GM18868 (cell line): ENCODE measurements at regions not wholly inside any gene's neighbourhood (a gene's known extent, or its start where the extent isn't known, plus 50 kb on each side); places are given as distances from the start of the nearest gene placed in this dataset.
"Not testable (repeated sequence)": the region's sequence is repeated elsewhere in the genome, so short reads cannot be mapped to it uniquely, and the experiment has no call there.

Source experiments
- ATAC-seq: cut with Tn5 transposase; IDR thresholded peaks from one replicate; pipeline ENCODE4 v1.9.1; 2021; ENCODE audit warnings: mild to moderate bottlenecking, moderate library complexity; ENCODE audit not compliant: unreplicated experiment

GRCh38 chr16:5758281-5758680 is 660.7 kb upstream of the EEF2KMT start:
- no peak for ATAC-seq

- no peak for ATAC-seq
Observed at GRCh38 chr16:5756969-5757368, 659.4 kb upstream of the EEF2KMT start.

GRCh38 chr16:5753381-5753780 is 655.8 kb upstream of the EEF2KMT start:
- ATAC-seq, result no peak

- ATAC-seq, result no peak
Observed at GRCh38 chr16:5751216-5751615, 653.6 kb upstream of the EEF2KMT start.

GRCh38 chr16:5750439-5750838 is 652.8 kb upstream of the EEF2KMT start:
- not testable (repeated sequence) for ATAC-seq

GRCh38 chr16:5738586-5738985 is 641.0 kb upstream of the EEF2KMT start:
- ATAC-seq, result no peak

- ATAC-seq, result no peak
Observed at GRCh38 chr16:5736209-5736930, 638.8 kb upstream of the EEF2KMT start.

- ATAC-seq, result no peak
Observed at GRCh38 chr16:5735444-5735843, 637.8 kb upstream of the EEF2KMT start.

- no peak for ATAC-seq
Observed at GRCh38 chr16:5730783-5731182, 633.2 kb upstream of the EEF2KMT start.

GRCh38 chr16:5722116-5722619 is 624.6 kb upstream of the EEF2KMT start:
- ATAC-seq, result no peak

- ATAC-seq, result no peak
Observed at GRCh38 chr16:5715155-5715554, 617.6 kb upstream of the EEF2KMT start.

GRCh38 chr16:5709889-5710288 is 612.3 kb upstream of the EEF2KMT start:
- no peak for ATAC-seq

GRCh38 chr16:5706211-5706610 is 608.6 kb upstream of the EEF2KMT start:
- no peak for ATAC-seq

- no peak for ATAC-seq
Observed at GRCh38 chr16:5704271-5704670, 606.7 kb upstream of the EEF2KMT start.

- ATAC-seq, result no peak
Observed at GRCh38 chr16:5693426-5693825, 595.8 kb upstream of the EEF2KMT start.

- ATAC-seq, result no peak
Observed at GRCh38 chr16:5681966-5682365, 584.4 kb upstream of the EEF2KMT start.

GRCh38 chr16:5678371-5678770 is 580.8 kb upstream of the EEF2KMT start:
- ATAC-seq, result no peak

- ATAC-seq, result no peak
Observed at GRCh38 chr16:5671421-5671820, 573.8 kb upstream of the EEF2KMT start.

GRCh38 chr16:5670198-5670597 is 572.6 kb upstream of the EEF2KMT start:
- no peak for ATAC-seq

GRCh38 chr16:5668553-5668952 is 571.0 kb upstream of the EEF2KMT start:
- ATAC-seq, result no peak

- no peak for ATAC-seq
Observed at GRCh38 chr16:5665834-5666233, 568.2 kb upstream of the EEF2KMT start.

- no peak for ATAC-seq
Observed at GRCh38 chr16:5653789-5654188, 556.2 kb upstream of the EEF2KMT start.

GRCh38 chr16:5653041-5653440 is 555.4 kb upstream of the EEF2KMT start:
- no peak for ATAC-seq
